H1 (cell line): ENCODE measurements at regions not wholly inside any gene's neighbourhood (a gene's known extent, or its start where the extent isn't known, plus 50 kb on each side); places are given as distances from the start of the nearest gene placed in this dataset.

Experiments used
- CTCF ChIA-PET: fragments of 300-600 bp; sonication (Branson Sonifier 250); formaldehyde crosslinking; loops from one replicate; lab custom pipeline; 2021; ENCODE audit not compliant: partially characterized antibody; lab: Charles Lee
- POLR2A ChIA-PET: fragments of 300-600 bp; sonication (Branson Sonifier 250); formaldehyde crosslinking; loops from one replicate; lab custom pipeline; 2021; ENCODE audit warnings: inconsistent platforms; ENCODE audit not compliant: partially characterized antibody; lab: Charles Lee
- DNase-seq, 2 experiments: peaks; one replicate each; pipeline versions ENCODE4 v3.0.0 to v3.0.0-alpha.2; 2010 to 2022; ENCODE audit warnings: low spot score in 2 of 2, low read depth in 1 of 2, mixed read lengths in 1 of 2
- FAIRE-seq: peaks from 2 replicates; lab custom pipeline; 2011; peaks lifted over from hg19 to GRCh38; lab: Jason Lieb, UNC
- H2AFZ ChIP-seq: 2 replicates; pipeline ENCODE4 v1.8.1; 2012; ENCODE audit warnings: low read length, inconsistent platforms
- H2AK5ac ChIP-seq: 2 replicates; pipeline ENCODE4 v1.6.1; 2013; ENCODE audit warnings: low read depth, low read length
- H2BK120ac ChIP-seq: replicated peaks from 2 replicates; pipeline ENCODE3; 2013; ENCODE audit warnings: low read depth, low read length, inconsistent platforms
- H2BK12ac ChIP-seq: 2 replicates; pipeline ENCODE4 v1.6.1; 2013; ENCODE audit warnings: low read depth, low read length
- H2BK15ac ChIP-seq: 2 replicates; pipeline ENCODE4 v1.6.1; 2013; ENCODE audit warnings: low read length
- H2BK20ac ChIP-seq: 2 replicates; pipeline ENCODE4 v1.6.1; 2013; ENCODE audit warnings: low read length
- H2BK5ac ChIP-seq: 2 replicates; pipeline ENCODE4 v1.6.1; 2013; ENCODE audit warnings: low read depth, low read length
- H3K14ac ChIP-seq: 2 replicates; pipeline ENCODE4 v1.6.1; 2013; ENCODE audit warnings: inconsistent platforms; ENCODE audit not compliant: insufficient read length
- H3K18ac ChIP-seq: 2 replicates; pipeline ENCODE4 v1.6.1; 2013; ENCODE audit warnings: low read length; ENCODE audit errors: extremely low read depth
- H3K23ac ChIP-seq: 2 replicates; pipeline ENCODE4 v1.6.1; 2013; ENCODE audit warnings: inconsistent platforms; ENCODE audit not compliant: insufficient read length
- H3K23me2 ChIP-seq: 2 replicates; pipeline ENCODE4 v1.6.1; 2013; ENCODE audit warnings: low read depth, low read length
- H3K27ac ChIP-seq: 2 replicates; pipeline ENCODE4 v1.6.1; 2011; ENCODE audit warnings: low read depth, low read length, inconsistent platforms
- H3K27me3 ChIP-seq, 4 experiments: replicated peaks in 1 of 4; 1 replicate in 1 of 4; 2 replicates in 3 of 4; pipeline versions ENCODE4 v1.6.1 to v1.8.1; 2011 to 2013; ENCODE audit warnings: low read length in 3 of 4, mild to moderate bottlenecking in 3 of 4, inconsistent platforms in 2 of 4, mixed read lengths in 2 of 4, moderate library complexity in 1 of 4; ENCODE audit not compliant: control insufficient read depth in 3 of 4, insufficient read depth in 3 of 4; ENCODE audit errors: extremely low read depth in 1 of 4
- H3K36me3 ChIP-seq, 4 experiments: 2 replicates each; pipeline versions ENCODE4 v1.6.1 to v1.8.1; 2011 to 2013; ENCODE audit warnings: mild to moderate bottlenecking in 4 of 4, low read length in 3 of 4, moderate library complexity in 2 of 4, control low read depth in 1 of 4, inconsistent platforms in 1 of 4; ENCODE audit not compliant: insufficient read depth in 4 of 4, control insufficient read depth in 2 of 4
- H3K4ac ChIP-seq: replicated peaks from 2 replicates; pipeline ENCODE3; 2013; ENCODE audit warnings: low read length, low read depth, mixed read lengths, inconsistent platforms; ENCODE audit not compliant: insufficient read length
- H3K4me1 ChIP-seq, 4 experiments: replicated peaks in 1 of 4; 1 replicate in 1 of 4; 2 replicates in 3 of 4; pipeline versions ENCODE4 v1.6.1 to v1.8.1; 2011 to 2013; ENCODE audit warnings: low read length in 3 of 4, inconsistent platforms in 2 of 4, mixed read lengths in 1 of 4; ENCODE audit not compliant: insufficient read depth in 4 of 4, control insufficient read depth in 3 of 4
- H3K4me2 ChIP-seq, 2 experiments: 2 replicates each; pipeline versions ENCODE4 v1.6.1 to v1.8.1; 2011 to 2013; ENCODE audit warnings: low read depth in 2 of 2, low read length in 2 of 2, control low read depth in 1 of 2, inconsistent platforms in 1 of 2, mild to moderate bottlenecking in 1 of 2; ENCODE audit not compliant: insufficient read depth in 1 of 2
- H3K4me3 ChIP-seq, 4 experiments: fragments of 200-600, 300-600 bp in 1 of 4; sonication (generic), shearing (Covaris generic), sonication (Bioruptor Twin) in 1 of 4; 2 replicates each; pipeline versions ENCODE4 v1.5.1 to v1.8.1; 2011 to 2016; ENCODE audit warnings: low read length in 4 of 4, low read depth in 3 of 4, control low read depth in 2 of 4, inconsistent platforms in 2 of 4, mild to moderate bottlenecking in 2 of 4, mixed read lengths in 1 of 4, moderate library complexity in 1 of 4; ENCODE audit not compliant: insufficient read depth in 2 of 4; ENCODE audit errors: extremely low read depth in 1 of 4
- H3K56ac ChIP-seq: replicated peaks from 2 replicates; pipeline ENCODE3; 2013; ENCODE audit warnings: low read depth, mild to moderate bottlenecking, mixed read lengths, low read length, inconsistent platforms; ENCODE audit not compliant: insufficient read length
- H3K79me1 ChIP-seq: 2 replicates; pipeline ENCODE4 v1.6.1; 2013; ENCODE audit warnings: low read depth, low read length, control low read depth
- H3K79me2 ChIP-seq, 2 experiments: 2 replicates each; pipeline versions ENCODE4 v1.6.1 to v1.8.1; 2012 to 2013; ENCODE audit warnings: low read length in 2 of 2, mild to moderate bottlenecking in 2 of 2, inconsistent platforms in 1 of 2; ENCODE audit not compliant: insufficient read depth in 2 of 2, control insufficient read depth in 1 of 2
- H3K9ac ChIP-seq, 4 experiments: replicated peaks in 1 of 4; 1 replicate in 1 of 4; 2 replicates in 3 of 4; pipeline versions ENCODE4 v1.6.1 to v1.8.1; 2011 to 2013; ENCODE audit warnings: low read depth in 3 of 4, low read length in 3 of 4, control low read depth in 2 of 4, mild to moderate bottlenecking in 2 of 4, moderate library complexity in 2 of 4, inconsistent platforms in 1 of 4; ENCODE audit errors: extremely low read depth in 1 of 4
- H3K9me3 ChIP-seq, 2 experiments: 2 replicates each; pipeline versions ENCODE4 v1.6.1 to v1.8.1; 2012 to 2013; ENCODE audit warnings: mild to moderate bottlenecking in 2 of 2, moderate library complexity in 2 of 2, control low read depth in 1 of 2, inconsistent platforms in 1 of 2, low read depth in 1 of 2, low read length in 1 of 2, mixed read lengths in 1 of 2; ENCODE audit not compliant: insufficient read depth in 2 of 2
- H4K20me1 ChIP-seq, 2 experiments: replicated peaks in 1 of 2; 2 replicates each; pipeline versions ENCODE3 to v1.8.1; 2011 to 2013; ENCODE audit warnings: inconsistent platforms in 2 of 2, low read length in 2 of 2, mild to moderate bottlenecking in 1 of 2; ENCODE audit not compliant: insufficient read depth in 2 of 2, control insufficient read depth in 1 of 2
- H4K5ac ChIP-seq: 2 replicates; pipeline ENCODE4 v1.6.1; 2013; ENCODE audit warnings: low read length, low read depth, mixed read lengths, inconsistent platforms; ENCODE audit not compliant: insufficient read length
- H4K8ac ChIP-seq: 2 replicates; pipeline ENCODE4 v1.8.0; 2013; ENCODE audit warnings: mild to moderate bottlenecking, moderate library complexity, low read length, inconsistent platforms; ENCODE audit not compliant: insufficient read depth; ENCODE audit errors: extremely low read depth
- H4K91ac ChIP-seq: replicated peaks from 2 replicates; pipeline ENCODE3; 2013; ENCODE audit warnings: low read length, mixed read lengths, inconsistent platforms; ENCODE audit not compliant: insufficient read length
- BCL11A ChIP-seq, 2 experiments: IDR thresholded peaks; one replicate each; pipeline ENCODE4 v1.6.1; 2011; ENCODE audit warnings: low read depth in 2 of 2, low read length in 2 of 2, mild to moderate bottlenecking in 2 of 2
- BRCA1 ChIP-seq: IDR thresholded peaks from 2 replicates; pipeline ENCODE4 v1.6.1; 2012; ENCODE audit warnings: low read depth, low read length, improper control_type of control experiment
- FOSL1 ChIP-seq: IDR thresholded peaks from 2 replicates; pipeline ENCODE4 v1.6.1; 2011; ENCODE audit warnings: mild to moderate bottlenecking, low read depth, low read length, moderate library complexity; ENCODE audit not compliant: insufficient read depth
- HDAC2 ChIP-seq, 2 experiments: fragments of 300-600 bp in 1 of 2; sonication (generic) in 1 of 2; IDR thresholded peaks; 2 replicates each; pipeline ENCODE4 v1.6.1; 2011 to 2012; ENCODE audit warnings: low read depth in 2 of 2, low read length in 2 of 2, mild to moderate bottlenecking in 2 of 2, moderate library complexity in 2 of 2, borderline replicate concordance in 1 of 2, inconsistent platforms in 1 of 2
- KDM4A ChIP-seq: IDR thresholded peaks from one replicate; pipeline ENCODE4 v1.7.1; 2012; ENCODE audit warnings: low read depth, mild to moderate bottlenecking, moderate library complexity, low read length, inconsistent platforms; ENCODE audit not compliant: severe bottlenecking
- MAX ChIP-seq: IDR thresholded peaks from 2 replicates; pipeline ENCODE4 v1.6.1; 2012; ENCODE audit warnings: inconsistent platforms
- PHF8 ChIP-seq: fragments of 200-600 bp; sonication (generic); conservative IDR thresholded peaks from 2 replicates; pipeline ENCODE4 v1.7.1; 2012; ENCODE audit warnings: low read depth, mild to moderate bottlenecking, inconsistent platforms, low read length, moderate library complexity
- RNF2 ChIP-seq: fragments of 200-900, 300-1000 bp; sonication (generic); IDR thresholded peaks from 2 replicates; pipeline ENCODE4 v1.7.1; 2016; ENCODE audit warnings: borderline replicate concordance, low read depth, mild to moderate bottlenecking, antibody characterized with exemption, low read length; ENCODE audit not compliant: poor library complexity, severe bottlenecking; ENCODE audit errors: missing control alignments
- RXRA ChIP-seq: IDR thresholded peaks from 2 replicates; pipeline ENCODE4 v1.6.1; 2011; ENCODE audit warnings: low read depth, mild to moderate bottlenecking, low read length, moderate library complexity; ENCODE audit not compliant: insufficient read depth
- SAP30 ChIP-seq: fragments of 300-600 bp; sonication (generic); IDR thresholded peaks from 2 replicates; pipeline ENCODE4 v1.7.1; 2012; ENCODE audit warnings: low read length, moderate library complexity, mild to moderate bottlenecking, inconsistent platforms; ENCODE audit not compliant: insufficient read depth, insufficient replicate concordance
- SP4 ChIP-seq: IDR thresholded peaks from 2 replicates; pipeline ENCODE4 v1.6.1; 2012; ENCODE audit warnings: low read length, inconsistent platforms
- TAF1 ChIP-seq: IDR thresholded peaks from 2 replicates; pipeline ENCODE4 v1.6.1; 2011; ENCODE audit warnings: mild to moderate bottlenecking, low read depth, low read length
- TBP ChIP-seq: IDR thresholded peaks from 2 replicates; pipeline ENCODE4 v1.6.1; 2011; ENCODE audit warnings: low read depth, low read length, improper control_type of control experiment
- YY1 ChIP-seq: IDR thresholded peaks from 2 replicates; pipeline ENCODE4 v1.6.1; 2011; ENCODE audit warnings: low read depth, mild to moderate bottlenecking, low read length
- WGBS, 2 experiments: shearing (Covaris generic) in 1 of 2; methylation state at CpG; one replicate each; pipeline versions ENCODE4 v1.1.6 to v1.1.7; 2013 to 2015; ENCODE audit warnings: low lambda C conversion rate in 2 of 2, mixed read lengths in 2 of 2, inconsistent platforms in 1 of 2, low coverage in 1 of 2, missing lambda C conversion rate in 1 of 2; ENCODE audit not compliant: insufficient replicate concordance in 2 of 2, insufficient coverage in 1 of 2, insufficient read length in 1 of 2; ENCODE audit errors: extremely low coverage in 1 of 2, missing lambda C conversion rate in 1 of 2; 5-methylcytosine and 5-hydroxymethylcytosine counted together

GRCh38 chr7:96824686-96825085 lies 115.0 kb upstream of the SEM1 start:
- no peak overlapping the region for H2BK20ac ChIP-seq
- no peak overlapping the region for H2BK120ac ChIP-seq
- no peak overlapping the region for H3K18ac ChIP-seq
- H3K4ac ChIP-seq, result no peak overlapping the region
- no peaks in the 10 kb centered on the region for H3K79me1 ChIP-seq
- H2BK12ac ChIP-seq, result no peak overlapping the region
- no peak overlapping the region for H3K4me2 ChIP-seq
- H2AFZ ChIP-seq, result no peak overlapping the region
- no peaks in the 10 kb centered on the region for H3K4me1 ChIP-seq
- no peak overlapping the region for H4K91ac ChIP-seq
- DNase-seq (no peak), FAIRE-seq (no peak)
- WGBS, 2 experiments, result 78% methylated on average over 1 of the region's 1 CpG; no CpG with 5 or more reads in 1 of the 2 experiments
- no peak overlapping the region for H4K5ac ChIP-seq
- no peak overlapping the region for H3K9ac ChIP-seq
- H3K27ac ChIP-seq, result no peak overlapping the region
- no peak overlapping the region for H4K8ac ChIP-seq
- H4K20me1 ChIP-seq, result no peaks in the 10 kb centered on the region
- H3K56ac ChIP-seq, result no peak overlapping the region
- H3K36me3 ChIP-seq, result no peaks in the 10 kb centered on the region
- no peaks in the 10 kb centered on the region for H3K9me3 ChIP-seq
- H3K79me2 ChIP-seq, result no peaks in the 10 kb centered on the region
- H2AK5ac ChIP-seq, result no peak overlapping the region
- H2BK15ac ChIP-seq, result no peak overlapping the region
- H3K4me3 ChIP-seq, result no peak overlapping the region
- H3K14ac ChIP-seq, result no peak overlapping the region
- no peak overlapping the region for H3K23ac ChIP-seq
- ChIA-PET POLR2A (no interaction called here), CTCF (interaction anchor here (0.7 kb wide), 1 partner anchor 203 kb away, joined by 3 read pairs; no protein-coding TSS in a partner anchor)
- H3K27me3 ChIP-seq, result no peaks in the 10 kb centered on the region
- H2BK5ac ChIP-seq, result no peak overlapping the region
- H3K23me2 ChIP-seq, result no peaks in the 10 kb centered on the region
- TF ChIP-seq RXRA, result no peak
- no peak for TF ChIP-seq PHF8
- TF ChIP-seq BCL11A (IDR thresholded peaks at IDR 0.05; ENCODE audit: low read depth in 2 of 2, low read length in 2 of 2), result no peak
- TF ChIP-seq TAF1, result no peak
- TF ChIP-seq SAP30, result no peak
- no peak for TF ChIP-seq SP4
- TF ChIP-seq HDAC2 (IDR thresholded peaks at IDR 0.05; ENCODE audit: borderline replicate concordance in 1 of 2, low read depth in 2 of 2, low read length in 2 of 2), result no peak
- TF ChIP-seq KDM4A, result no peak
- TF ChIP-seq FOSL1, result no peak
- no peak for TF ChIP-seq BRCA1
- no peak for TF ChIP-seq TBP
- TF ChIP-seq MAX, result no peak
- no peak for TF ChIP-seq YY1
- no peak for TF ChIP-seq RNF2
